ENCODE measurements at regions not wholly inside any gene's neighbourhood (a gene's known extent, or its start where the extent isn't known, plus 50 kb on each side); places are given as distances from the start of the nearest gene placed in this dataset.

DNA sequence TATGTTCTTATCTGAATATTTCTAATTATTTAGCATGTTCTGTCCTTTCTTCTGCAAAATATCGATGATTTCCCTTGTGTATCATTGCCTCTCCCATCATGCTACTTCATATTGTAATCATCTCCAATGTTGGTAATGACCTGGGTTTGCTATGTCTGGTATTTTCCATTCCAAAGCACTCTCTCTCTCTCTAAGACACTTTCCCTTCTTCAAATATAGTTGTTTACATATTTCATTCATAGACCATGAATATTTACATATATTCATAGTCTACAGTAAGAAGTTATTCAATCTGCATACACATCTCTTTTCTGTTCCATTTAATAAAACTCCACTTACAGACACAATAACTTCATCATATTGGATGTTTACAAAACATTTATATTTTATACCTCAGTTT, 1516.5 kb upstream of the FLRT2 start:
- DNase-seq (ENCODE audit: low spot score in 2 of 2), result no peak
- intact Hi-C loops (cut with DNase I; ENCODE audit: low total_unique reads), result no loop called here
- H3K4me3 ChIP-seq (ENCODE audit: low read depth, poor library complexity, severe bottlenecking), result no peak overlapping the region
- TF ChIP-seq POLR2A (IDR thresholded peaks at IDR 0.05), result no peak
- TF ChIP-seq, protein P1, sequence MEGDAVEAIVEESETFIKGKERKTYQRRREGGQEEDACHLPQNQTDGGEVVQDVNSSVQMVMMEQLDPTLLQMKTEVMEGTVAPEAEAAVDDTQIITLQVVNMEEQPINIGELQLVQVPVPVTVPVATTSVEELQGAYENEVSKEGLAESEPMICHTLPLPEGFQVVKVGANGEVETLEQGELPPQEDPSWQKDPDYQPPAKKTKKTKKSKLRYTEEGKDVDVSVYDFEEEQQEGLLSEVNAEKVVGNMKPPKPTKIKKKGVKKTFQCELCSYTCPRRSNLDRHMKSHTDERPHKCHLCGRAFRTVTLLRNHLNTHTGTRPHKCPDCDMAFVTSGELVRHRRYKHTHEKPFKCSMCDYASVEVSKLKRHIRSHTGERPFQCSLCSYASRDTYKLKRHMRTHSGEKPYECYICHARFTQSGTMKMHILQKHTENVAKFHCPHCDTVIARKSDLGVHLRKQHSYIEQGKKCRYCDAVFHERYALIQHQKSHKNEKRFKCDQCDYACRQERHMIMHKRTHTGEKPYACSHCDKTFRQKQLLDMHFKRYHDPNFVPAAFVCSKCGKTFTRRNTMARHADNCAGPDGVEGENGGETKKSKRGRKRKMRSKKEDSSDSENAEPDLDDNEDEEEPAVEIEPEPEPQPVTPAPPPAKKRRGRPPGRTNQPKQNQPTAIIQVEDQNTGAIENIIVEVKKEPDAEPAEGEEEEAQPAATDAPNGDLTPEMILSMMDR (IDR thresholded peaks at IDR 0.05), result no peak
- WGBS, 2 donors, result 78 to 91% methylated on average over 1 of the region's 1 CpG

DNA sequence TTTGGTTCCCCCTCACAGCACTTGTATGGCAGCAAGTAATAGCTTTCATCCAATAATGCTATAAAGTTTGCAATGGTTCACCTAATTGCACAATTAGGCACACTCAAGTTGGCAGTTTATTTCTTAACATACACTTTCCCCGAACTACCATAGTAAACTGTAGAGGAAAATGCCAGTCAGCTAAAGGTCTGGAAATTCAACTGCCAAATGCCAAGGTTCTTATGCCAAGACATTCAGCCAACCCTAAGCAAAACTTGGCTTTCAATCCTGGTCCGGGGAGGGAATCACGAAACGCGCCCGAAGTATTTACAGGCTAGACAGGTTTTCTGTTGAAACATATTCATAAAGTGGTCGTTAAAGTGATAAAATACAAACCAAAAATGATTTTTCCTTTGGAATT, 1512.4 kb upstream of the FLRT2 start:
- 43 to 51% methylated on average over 7 of the region's 7 CpGs for WGBS, 2 donors
- TF ChIP-seq POLR2A (IDR thresholded peaks at IDR 0.05), result no peak
- TF ChIP-seq, protein P1 (IDR thresholded peaks at IDR 0.05), result no peak
- no peak overlapping the region for H3K4me3 ChIP-seq (ENCODE audit: low read depth, poor library complexity, severe bottlenecking)
- no peak for DNase-seq (ENCODE audit: low spot score in 2 of 2)
- intact Hi-C loops (cut with DNase I; ENCODE audit: low total_unique reads), result no loop called here

DNA sequence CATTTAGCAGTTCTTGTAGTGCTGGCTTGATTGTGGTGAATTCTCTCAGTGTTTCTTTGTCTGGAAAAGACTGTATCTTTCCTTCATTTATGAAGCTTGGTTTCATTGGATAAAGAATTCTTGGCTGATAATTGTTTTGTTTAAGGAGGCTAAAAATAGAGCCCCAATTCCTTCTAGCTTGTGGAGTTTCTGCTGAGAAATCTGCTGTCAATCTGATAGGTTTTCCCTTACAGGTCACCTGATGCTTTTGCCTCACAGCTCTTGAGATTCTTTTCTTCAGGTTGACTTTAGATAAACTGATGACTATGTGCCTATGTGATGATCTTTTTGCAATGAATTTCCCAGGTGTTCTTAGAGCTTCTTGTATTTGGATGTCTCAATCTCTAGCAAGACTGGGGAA, 1508.5 kb upstream of the FLRT2 start:
- DNase-seq (ENCODE audit: low spot score in 2 of 2), result no peak
- no peak overlapping the region for H3K4me3 ChIP-seq (ENCODE audit: low read depth, poor library complexity, severe bottlenecking)
- TF ChIP-seq, protein P1 (IDR thresholded peaks at IDR 0.05), result no peak
- no peak for TF ChIP-seq POLR2A (IDR thresholded peaks at IDR 0.05)
- intact Hi-C loops (cut with DNase I; ENCODE audit: low total_unique reads), result no loop called here

DNA sequence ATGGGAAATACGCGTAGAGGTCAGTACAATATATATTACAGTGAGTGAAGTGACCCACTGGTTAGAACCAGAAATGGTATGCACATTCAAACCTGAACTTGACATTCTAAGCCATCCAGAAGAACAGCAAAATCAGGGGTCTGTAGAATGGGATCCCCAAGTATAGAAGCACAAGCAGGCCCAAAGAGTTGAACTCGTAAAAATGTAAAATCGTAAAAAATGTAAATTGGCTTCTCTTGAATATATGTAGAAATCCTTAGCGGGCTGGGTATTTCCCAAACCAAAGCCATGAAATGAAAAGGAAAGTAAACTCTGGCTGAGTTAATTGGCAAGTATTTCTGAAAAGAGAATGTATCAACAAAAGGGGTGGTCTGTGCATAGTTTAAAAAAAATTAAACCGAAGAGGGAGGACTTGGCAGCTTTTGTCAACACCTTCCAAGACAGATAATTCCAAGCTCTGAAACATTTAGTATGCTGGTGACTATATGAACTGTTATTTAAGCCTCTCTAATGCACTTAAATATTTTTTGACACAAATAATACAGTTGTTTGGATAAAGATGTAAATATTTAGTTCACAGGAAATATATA, 1505.6 kb upstream of the FLRT2 start:
- 68 to 73% methylated on average over 6 of the region's 6 CpGs for WGBS, 2 donors
- intact Hi-C loops (cut with DNase I; ENCODE audit: low total_unique reads), result no loop called here
- H3K4me3 ChIP-seq (ENCODE audit: low read depth, poor library complexity, severe bottlenecking), result no peak overlapping the region
- no peak for DNase-seq (ENCODE audit: low spot score in 2 of 2)
- no peak for TF ChIP-seq POLR2A (IDR thresholded peaks at IDR 0.05)
- TF ChIP-seq, protein P1 (IDR thresholded peaks at IDR 0.05), result no peak

DNA sequence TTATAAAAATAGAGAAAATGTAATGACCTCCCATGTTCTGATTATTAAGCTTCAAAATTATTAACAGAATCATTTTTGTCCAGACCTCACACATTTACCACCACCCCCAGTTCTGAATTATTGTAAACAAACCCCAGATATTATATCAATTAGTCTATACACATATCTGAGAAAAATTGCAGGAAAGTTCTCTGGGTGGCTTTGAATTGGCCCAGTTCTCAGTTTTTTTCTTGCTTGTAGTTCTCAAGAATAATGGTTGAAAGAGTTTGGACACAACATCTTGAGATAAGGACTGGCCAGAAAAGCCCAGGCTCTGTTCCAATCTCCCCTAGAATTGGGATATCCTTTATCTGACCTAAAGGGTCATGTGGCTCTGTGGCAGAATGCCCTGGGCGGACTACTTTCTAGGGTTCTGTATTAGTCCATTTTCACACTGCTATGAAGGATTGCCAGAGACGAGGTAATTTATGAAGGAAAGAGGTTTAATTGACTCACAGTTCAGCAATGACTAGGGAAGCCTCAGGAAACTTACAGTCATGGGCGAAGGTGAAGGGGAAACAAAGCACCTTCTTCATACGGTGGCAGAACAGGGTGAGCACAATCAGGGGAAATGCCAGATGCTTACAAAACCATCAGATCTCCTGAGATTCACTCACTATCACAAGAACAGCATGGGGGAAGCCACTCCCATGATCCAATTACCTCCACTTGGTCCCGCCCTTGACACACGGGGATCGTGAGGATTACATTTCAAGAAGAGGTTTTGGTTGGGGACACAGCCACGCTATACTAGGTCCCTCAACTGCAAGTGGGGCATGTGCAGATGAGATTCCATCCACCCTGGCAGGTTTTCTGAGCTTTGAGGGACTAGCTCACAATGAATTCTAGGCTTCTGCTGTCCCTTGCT, 1504.6 kb upstream of the FLRT2 start:
- no peak for DNase-seq (ENCODE audit: low spot score in 2 of 2)
- WGBS, 2 donors, result 92 to 94% methylated on average over 8 of the region's 8 CpGs
- H3K4me3 ChIP-seq (ENCODE audit: low read depth, poor library complexity, severe bottlenecking), result no peak overlapping the region
- no peak for TF ChIP-seq POLR2A (IDR thresholded peaks at IDR 0.05)
- TF ChIP-seq, protein P1 (IDR thresholded peaks at IDR 0.05), result no peak
- intact Hi-C loops (cut with DNase I; ENCODE audit: low total_unique reads), result loop anchor here (5.0 kb wide), 1 partner anchor 1893 kb away; no protein-coding TSS in a partner anchor
